Brain microvascular endothelial cell (primary cell): ENCODE measurements at regions not wholly inside any gene's neighbourhood (a gene's known extent, or its start where the extent isn't known, plus 50 kb on each side); places are given as distances from the start of the nearest gene placed in this dataset.
"Not testable (repeated sequence)": the region's sequence is repeated elsewhere in the genome, so short reads cannot be mapped to it uniquely, and the experiment has no call there.

ENCODE experiments used
- DNase-seq: peaks from one replicate; pipeline ENCODE4 v3.0.0-alpha.2; 2020
- H3K27ac ChIP-seq: fragments of 250-450 bp; sonication (Bioruptor Pico); 2 replicates; pipeline ENCODE4 v1.5.1; 2020; ENCODE audit warnings: mild to moderate bottlenecking, moderate library complexity
- H3K27me3 ChIP-seq: fragments of 250-450 bp; sonication (Bioruptor Pico); replicated peaks from 2 replicates; pipeline ENCODE4 v1.5.1; 2020; ENCODE audit warnings: mild to moderate bottlenecking
- H3K36me3 ChIP-seq: fragments of 250-450 bp; sonication (Bioruptor Pico); replicated peaks from 2 replicates; pipeline ENCODE4 v1.5.1; 2020; ENCODE audit warnings: mild to moderate bottlenecking
- H3K4me3 ChIP-seq: 2 replicates; pipeline ENCODE4 v1.5.1; 2011; ENCODE audit warnings: low read depth, mild to moderate bottlenecking, control low read depth, low read length, moderate library complexity
- CTCF ChIP-seq: IDR thresholded peaks from 2 replicates; pipeline ENCODE4 v1.5.1; 2011; ENCODE audit warnings: low read depth, mild to moderate bottlenecking, moderate library complexity, low read length, control low read depth, inconsistent platforms; ENCODE audit errors: missing control alignments
- in situ Hi-C: cut with HindIII; loops from 2 replicates; pipeline ENCODE4 v1.10.0; 2017; ENCODE audit warnings: low sequenced_read_pairs, low pct_ligation_motif_present

- no peaks in the 10 kb centered on the region for H3K27me3 ChIP-seq
- no peak for DNase-seq
- in situ Hi-C loops = no loop called here
These were observed 756.7 kb upstream of the SEMA6D start for GRCh38 chr15:46960581-46960980.

GRCh38 chr15:46961795-46962194 lies 755.5 kb upstream of the SEMA6D start:
- in situ Hi-C loops = no loop called here
- Histone ChIP-seq H3K27ac (no peak overlapping the region), H3K4me3 (no peak overlapping the region), H3K27me3 (no peaks in the 10 kb centered on the region), H3K36me3 (no peaks in the 10 kb centered on the region)
- no peak for TF ChIP-seq CTCF
- no peak for DNase-seq

More at GRCh38 chr15:46960581-46960980, 756.7 kb upstream of the SEMA6D start:
- Histone ChIP-seq H3K27ac (no peak overlapping the region), H3K4me3 (no peak overlapping the region), H3K36me3 (no peaks in the 10 kb centered on the region)
- TF ChIP-seq CTCF = no peak

GRCh38 chr15:46988055-46988454 lies 729.2 kb upstream of the SEMA6D start:
- H3K27me3 ChIP-seq, H3K4me3 ChIP-seq, H3K36me3 ChIP-seq, DNase-seq, in situ Hi-C loops, H3K27ac ChIP-seq: not testable (repeated sequence)

- Histone ChIP-seq H3K4me3 (no peak overlapping the region), H3K36me3 (no peaks in the 10 kb centered on the region), H3K27me3 (no peaks in the 10 kb centered on the region), H3K27ac (no peak overlapping the region)
- no peak for TF ChIP-seq CTCF
- in situ Hi-C loops = no loop called here
- DNase-seq = no peak
These were observed 720.9 kb upstream of the SEMA6D start for GRCh38 chr15:46996359-46996758.

- no peaks in the 10 kb centered on the region for H3K36me3 ChIP-seq
- in situ Hi-C loops = no loop called here
- H3K4me3 ChIP-seq = no peak overlapping the region
- H3K27ac ChIP-seq = no peak overlapping the region
- no peak for DNase-seq
- TF ChIP-seq CTCF = no peak
- no peaks in the 10 kb centered on the region for H3K27me3 ChIP-seq
These were observed 719.8 kb upstream of the SEMA6D start for GRCh38 chr15:46997501-46997900.

GRCh38 chr15:47003568-47003967 lies 713.7 kb upstream of the SEMA6D start:
- TF ChIP-seq CTCF = no peak
- in situ Hi-C loops = no loop called here

More at GRCh38 chr15:47003568-47003967, 713.7 kb upstream of the SEMA6D start:
- DNase-seq = no peak
- H3K36me3 ChIP-seq = no peaks in the 10 kb centered on the region
- no peaks in the 10 kb centered on the region for H3K27me3 ChIP-seq
- H3K27ac ChIP-seq = no peak overlapping the region
- no peak overlapping the region for H3K4me3 ChIP-seq
